SK-N-SH (cell line): ENCODE measurements at regions not wholly inside any gene's neighbourhood (a gene's known extent, or its start where the extent isn't known, plus 50 kb on each side); places are given as distances from the start of the nearest gene placed in this dataset.
A peak's percentile ranks its signal among the peaks of the same experiment; 100 is the strongest.

Source experiments
- CTCF ChIA-PET: fragments of 300-600, 350-600 bp; formaldehyde crosslinking; extraction: SDS; loops from one replicate; lab custom pipeline; 2021; lab: Yijun Ruan, JAX
- POLR2A ChIA-PET: fragments of 350-600 bp; sonication (Branson Sonifier 250); formaldehyde crosslinking; extraction: SDS; loops from one replicate; lab custom pipeline; 2020; ENCODE audit warnings: antibody characterized with exemption, inconsistent platforms; lab: Yijun Ruan, JAX
- DNase-seq: peaks from one replicate; pipeline ENCODE4 v3.0.0; 2012
- H2AFZ ChIP-seq: fragments of 200-600 bp; sonication (generic); 2 replicates; pipeline ENCODE4 v1.8.1; 2016; ENCODE audit warnings: antibody characterized with exemption, mild to moderate bottlenecking, low read depth
- H3F3A ChIP-seq: fragments of 200-600 bp; sonication (generic); replicated peaks from 2 replicates; pipeline ENCODE3; 2016; ENCODE audit warnings: antibody characterized with exemption, mild to moderate bottlenecking; ENCODE audit not compliant: insufficient read depth
- H3K27ac ChIP-seq, 2 experiments: fragments of 200-500 bp in 1 of 2; fragments of 200-600 bp in 1 of 2; sonication (Bioruptor generic) in 1 of 2; sonication (generic), shearing (Covaris generic) in 1 of 2; 2 replicates each; pipeline versions ENCODE4 v1.5.1 to v1.6.1; 2014 to 2016; ENCODE audit warnings: low read depth in 2 of 2, inconsistent platforms in 1 of 2, low read length in 1 of 2, mild to moderate bottlenecking in 1 of 2, mixed read lengths in 1 of 2
- H3K27me3 ChIP-seq: fragments of 200-600 bp; sonication (generic), shearing (Covaris generic); 2 replicates; pipeline ENCODE4 v1.6.1; 2016; ENCODE audit warnings: mixed run types; ENCODE audit not compliant: insufficient read depth
- H3K36me3 ChIP-seq, 2 experiments: fragments of 200-500 bp in 1 of 2; fragments of 200-600 bp in 1 of 2; sonication (Bioruptor generic) in 1 of 2; sonication (generic) in 1 of 2; replicated peaks in 1 of 2; 2 replicates each; pipeline versions ENCODE3 to v1.5.1; 2014 to 2016; ENCODE audit warnings: low read length in 1 of 2, mild to moderate bottlenecking in 1 of 2; ENCODE audit not compliant: insufficient read depth in 2 of 2, control insufficient read depth in 1 of 2
- H3K4me1 ChIP-seq, 2 experiments: fragments of 200-500 bp in 1 of 2; fragments of 200-600 bp in 1 of 2; sonication (Bioruptor generic) in 1 of 2; sonication (generic), shearing (Covaris generic) in 1 of 2; 2 replicates each; pipeline versions ENCODE4 v1.5.1 to v1.6.1; 2014 to 2016; ENCODE audit warnings: low read depth in 1 of 2, low read length in 1 of 2, mixed run types in 1 of 2; ENCODE audit not compliant: insufficient read depth in 2 of 2, control insufficient read depth in 1 of 2
- H3K4me2 ChIP-seq: fragments of 200-600 bp; sonication (generic), shearing (Covaris generic); 2 replicates; pipeline ENCODE4 v1.6.1; 2017; ENCODE audit warnings: mixed run types
- H3K4me3 ChIP-seq, 2 experiments: fragments of 200-500 bp in 1 of 2; fragments of 200-600 bp in 1 of 2; sonication (Bioruptor generic) in 1 of 2; sonication (generic), shearing (Covaris generic) in 1 of 2; 2 replicates each; pipeline versions ENCODE4 v1.5.1 to v1.8.1; 2014 to 2016; ENCODE audit warnings: low read depth in 2 of 2, inconsistent platforms in 1 of 2, low read length in 1 of 2, mild to moderate bottlenecking in 1 of 2, mixed read lengths in 1 of 2, moderate library complexity in 1 of 2
- H3K79me2 ChIP-seq: fragments of 200-600 bp; sonication (generic); 2 replicates; pipeline ENCODE4 v1.8.1; 2017; ENCODE audit warnings: mild to moderate bottlenecking; ENCODE audit not compliant: insufficient read depth
- H3K9ac ChIP-seq: fragments of 200-600 bp; sonication (generic); 2 replicates; pipeline ENCODE4 v1.6.1; 2017; ENCODE audit warnings: mixed run types
- H3K9me2 ChIP-seq: fragments of 200-600 bp; sonication (generic); 2 replicates; pipeline ENCODE4 v1.6.1; 2017; ENCODE audit warnings: mixed run types
- H3K9me3 ChIP-seq: fragments of 200-600 bp; sonication (generic); 2 replicates; pipeline ENCODE4 v1.6.1; 2017; ENCODE audit warnings: mixed run types, mild to moderate bottlenecking, moderate library complexity
- H4K20me1 ChIP-seq: fragments of 200-600 bp; sonication (generic); 2 replicates; pipeline ENCODE4 v1.6.1; 2017; ENCODE audit warnings: mild to moderate bottlenecking, mixed run types; ENCODE audit not compliant: insufficient read depth
- CHD2 ChIP-seq: fragments of 150-350 bp; IDR thresholded peaks from 2 replicates; pipeline ENCODE4 v1.6.1; 2018; ENCODE audit warnings: low read length; ENCODE audit not compliant: partially characterized antibody
- CTCF ChIP-seq: fragments of 200-600 bp; sonication (generic); IDR thresholded peaks from 2 replicates; pipeline ENCODE4 v1.6.1; 2017; ENCODE audit warnings: antibody characterized with exemption, mild to moderate bottlenecking, moderate library complexity
- ELF1 ChIP-seq: IDR thresholded peaks from 2 replicates; pipeline ENCODE4 v1.4.0; 2012
- EP300 ChIP-seq, 2 experiments: IDR thresholded peaks; 2 replicates each; pipeline versions ENCODE4 v1.4.0 to v1.6.1; 2012; ENCODE audit warnings: borderline replicate concordance in 1 of 2, low read depth in 1 of 2, low read length in 1 of 2
- EZH2phosphoT487 ChIP-seq: fragments of 200-600 bp; sonication (generic); IDR thresholded peaks from 2 replicates; pipeline ENCODE4 v1.6.1; 2017; ENCODE audit warnings: low read depth, mixed run types, mild to moderate bottlenecking, antibody characterized with exemption, moderate library complexity, borderline replicate concordance
- FOXJ3 ChIP-seq: sonication (generic); formaldehyde crosslinking; IDR thresholded peaks from 2 replicates; pipeline ENCODE4 v1.5.1; 2020; ENCODE audit warnings: mild to moderate bottlenecking, missing genetic modification reagents
- GATA2 ChIP-seq: sonication (generic); formaldehyde crosslinking; IDR thresholded peaks from 2 replicates; pipeline ENCODE4 v1.5.0; 2020; ENCODE audit warnings: mild to moderate bottlenecking, missing genetic modification reagents
- JUND ChIP-seq: IDR thresholded peaks from 2 replicates; pipeline ENCODE4 v1.4.0; 2012
- MXI1 ChIP-seq: IDR thresholded peaks from 2 replicates; pipeline ENCODE4 v1.6.1; 2012; ENCODE audit warnings: mild to moderate bottlenecking, low read depth, low read length, improper control_type of control experiment
- POLR2AphosphoS5 ChIP-seq: IDR thresholded peaks from 2 replicates; pipeline ENCODE4 v1.6.1; 2012; ENCODE audit warnings: low read depth, low read length
- RAD21 ChIP-seq: IDR thresholded peaks from 2 replicates; pipeline ENCODE4 v1.6.1; 2012; ENCODE audit warnings: mild to moderate bottlenecking, low read length
- RFX5 ChIP-seq: IDR thresholded peaks from 2 replicates; pipeline ENCODE4 v1.6.1; 2012; ENCODE audit warnings: mild to moderate bottlenecking, improper control_type of control experiment, low read length
- RXRA ChIP-seq: IDR thresholded peaks from 2 replicates; pipeline ENCODE4 v1.4.0; 2012; ENCODE audit warnings: low read depth, mild to moderate bottlenecking, borderline replicate concordance
- SIN3A ChIP-seq: IDR thresholded peaks from 2 replicates; pipeline ENCODE4 v1.6.1; 2012; ENCODE audit warnings: low read depth, mild to moderate bottlenecking, low read length, moderate library complexity, borderline replicate concordance
- TAF1 ChIP-seq: IDR thresholded peaks from 2 replicates; pipeline ENCODE4 v1.6.1; 2012; ENCODE audit warnings: low read depth, mild to moderate bottlenecking, low read length, moderate library complexity, borderline replicate concordance
- USF2 ChIP-seq: fragments of 150-350 bp; IDR thresholded peaks from 2 replicates; pipeline ENCODE4 v1.6.1; 2017; ENCODE audit warnings: antibody characterized with exemption, low read length, low read depth, borderline replicate concordance
- YY1 ChIP-seq: IDR thresholded peaks from 2 replicates; pipeline ENCODE4 v1.4.0; 2012; ENCODE audit warnings: low read depth, mild to moderate bottlenecking
- WGBS: methylation state at CpG from one replicate; pipeline ENCODE4 v1.1.6; 2017; ENCODE audit warnings: low lambda C conversion rate; 5-methylcytosine and 5-hydroxymethylcytosine counted together

- POLR2A ChIA-PET = no interaction called here
- WGBS = 86% methylated on average over 1 of the region's 1 CpG
These were observed 307.2 kb upstream of the LYPLAL1 start for GRCh38 chr1:218866507-218866906.

GRCh38 chr1:218867066-218867465 is 306.6 kb upstream of the LYPLAL1 start:
- CTCF ChIA-PET = interaction anchor here (1.1 kb wide), 1 partner anchor 12 kb away, joined by 3 read pairs; no protein-coding TSS in a partner anchor
- no peak overlapping the region for H3K4me3 ChIP-seq
- H3K27ac ChIP-seq = no peak overlapping the region

More at GRCh38 chr1:218866507-218866906, 307.2 kb upstream of the LYPLAL1 start:
- H3K27me3 ChIP-seq = no peaks in the 10 kb centered on the region
- H4K20me1 ChIP-seq = no peaks in the 10 kb centered on the region
- no peaks in the 10 kb centered on the region for H3F3A ChIP-seq
- H3K9me2 ChIP-seq = no peaks in the 10 kb centered on the region
- no peak overlapping the region for H3K4me3 ChIP-seq
- H3K79me2 ChIP-seq = no peaks in the 10 kb centered on the region
- TF ChIP-seq FOXJ3 (CRISPR knock-in tag) = no peak
- no peak for TF ChIP-seq USF2
- TF ChIP-seq RXRA = no peak
- TF ChIP-seq GATA2 (CRISPR knock-in tag) = peak; percentile 67; the same call in 1 of the 2 replicates
- DNase-seq = no peak
- no peak overlapping the region for H2AFZ ChIP-seq
- CTCF ChIA-PET = interaction anchor here (1.1 kb wide), 1 partner anchor 13 kb away, joined by 3 read pairs; no protein-coding TSS in a partner anchor
- no peak overlapping the region for H3K27ac ChIP-seq
- H3K4me2 ChIP-seq = no peak overlapping the region
- no peaks in the 10 kb centered on the region for H3K36me3 ChIP-seq
- no peak overlapping the region for H3K9ac ChIP-seq
- no peaks in the 10 kb centered on the region for H3K9me3 ChIP-seq
- no peaks in the 10 kb centered on the region; a peak in 1 of 4 replicates for H3K4me1 ChIP-seq

GRCh38 chr1:218867941-218868626 is 305.6 kb upstream of the LYPLAL1 start:
- 87% methylated on average over 3 of the region's 3 CpGs for WGBS
- no peak overlapping the region for H3K4me2 ChIP-seq
- no peaks in the 10 kb centered on the region for H3K9me2 ChIP-seq
- H3K27me3 ChIP-seq = no peaks in the 10 kb centered on the region
- no peak for DNase-seq
- H3K4me1 ChIP-seq = no peaks in the 10 kb centered on the region; a peak in 1 of 4 replicates
- no peaks in the 10 kb centered on the region for H3F3A ChIP-seq
- ChIA-PET POLR2A (no interaction called here), CTCF (no interaction called here)
- H3K36me3 ChIP-seq = no peaks in the 10 kb centered on the region
- no peak overlapping the region for H2AFZ ChIP-seq
- H3K27ac ChIP-seq = no peak overlapping the region
- H4K20me1 ChIP-seq = no peaks in the 10 kb centered on the region
- H3K9ac ChIP-seq = no peak overlapping the region
- H3K79me2 ChIP-seq = no peaks in the 10 kb centered on the region
- no peak overlapping the region for H3K4me3 ChIP-seq
- no peaks in the 10 kb centered on the region for H3K9me3 ChIP-seq
- no peak for TF ChIP-seq EP300 (IDR thresholded peaks at IDR 0.05; ENCODE audit: borderline replicate concordance in 1 of 2, low read depth in 1 of 2, low read length in 1 of 2)
- TF ChIP-seq CTCF = no peak
- no peak for TF ChIP-seq GATA2 (CRISPR knock-in tag)
- TF ChIP-seq YY1 = no peak
- TF ChIP-seq MXI1 = no peak
- no peak for TF ChIP-seq POLR2AphosphoS5
- no peak for TF ChIP-seq EZH2phosphoT487
- no peak for TF ChIP-seq USF2
- no peak for TF ChIP-seq RFX5
- TF ChIP-seq TAF1 = no peak
- TF ChIP-seq CHD2 = no peak
- TF ChIP-seq FOXJ3 (CRISPR knock-in tag) = no peak
- no peak for TF ChIP-seq ELF1
- no peak for TF ChIP-seq SIN3A
- no peak for TF ChIP-seq RAD21
- no peak for TF ChIP-seq JUND

More at GRCh38 chr1:218867066-218867465, 306.6 kb upstream of the LYPLAL1 start:
- Histone ChIP-seq H3K4me1 (no peaks in the 10 kb centered on the region; a peak in 1 of 4 replicates), H3K9ac (no peak overlapping the region), H3K36me3 (no peaks in the 10 kb centered on the region), H3K79me2 (no peaks in the 10 kb centered on the region), H3K4me2 (no peak overlapping the region), H2AFZ (no peak overlapping the region), H3K9me2 (no peaks in the 10 kb centered on the region), H3F3A (no peaks in the 10 kb centered on the region), H3K9me3 (no peaks in the 10 kb centered on the region), H3K27me3 (no peaks in the 10 kb centered on the region), H4K20me1 (no peaks in the 10 kb centered on the region)
- no peak for TF ChIP-seq FOXJ3 (CRISPR knock-in tag)
- POLR2A ChIA-PET = no interaction called here
- no peak for DNase-seq
- 63% methylated on average over 3 of the region's 3 CpGs for WGBS
